Erythroblast (primary cell): ENCODE measurements at regions not wholly inside any gene's neighbourhood (a gene's known extent, or its start where the extent isn't known, plus 50 kb on each side); places are given as distances from the start of the nearest gene placed in this dataset.

Experiments used
- GATA1 ChIP-seq: IDR thresholded peaks from 2 replicates; pipeline ENCODE4 v1.6.1; 2011; ENCODE audit warnings: low read depth, mild to moderate bottlenecking, control low read depth, low read length, moderate library complexity
- POLR2A ChIP-seq: IDR thresholded peaks from 2 replicates; pipeline ENCODE4 v1.6.1; 2011; ENCODE audit warnings: mild to moderate bottlenecking, low read length

DNA sequence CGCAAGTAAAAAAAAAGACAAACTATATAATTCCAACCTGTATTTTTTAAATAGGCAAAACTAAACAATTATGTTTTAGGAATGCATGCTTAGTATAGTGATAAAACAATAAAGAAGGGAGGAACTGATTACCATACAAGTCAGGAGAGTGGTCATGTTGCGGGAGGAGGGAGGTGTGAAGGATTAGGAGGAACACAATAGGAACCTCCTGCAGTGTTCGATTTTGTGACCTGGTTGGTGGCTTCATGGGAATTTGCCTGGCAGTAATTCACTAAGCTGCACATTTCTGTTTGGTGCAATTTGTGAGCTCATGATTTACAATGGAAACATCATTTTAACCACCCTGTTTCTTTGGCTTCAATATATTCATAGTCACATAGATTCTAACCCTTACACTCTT is 78.3 kb downstream of the TPRA1 start:
- TF ChIP-seq POLR2A (no peak), GATA1 (no peak)
